Naive thymus-derived CD4-positive, alpha-beta T cell (primary cell): ENCODE measurements at regions not wholly inside any gene's neighbourhood (a gene's known extent, or its start where the extent isn't known, plus 50 kb on each side); places are given as distances from the start of the nearest gene placed in this dataset.

ENCODE experiments used
- ATAC-seq: fragments of 150-1000 bp; cut with Tn5 transposase; 2 replicates; pipeline ENCODE4 v1.10.0; 2021; ENCODE audit warnings: mild to moderate bottlenecking, moderate library complexity
- CTCF ChIA-PET: fragments of 350-600 bp; sonication (Branson Sonifier 250); formaldehyde crosslinking; loops from one replicate; lab custom pipeline; 2021; ENCODE audit warnings: antibody characterized with exemption; lab: Charles Lee
- POLR2A ChIA-PET: fragments of 350-600 bp; sonication (Branson Sonifier 250); formaldehyde crosslinking; loops from one replicate; lab custom pipeline; 2021; ENCODE audit warnings: antibody characterized with exemption, inconsistent platforms; lab: Charles Lee
- DNase-seq, 9 donors: peaks; one replicate each; pipeline versions ENCODE4 v3.0.0 to v3.0.0-alpha.2; 2020 to 2022; ENCODE audit warnings: mixed read lengths in 1 of 9
- H3K27ac ChIP-seq: one replicate; pipeline ENCODE4 v1.7.0; 2013; ENCODE audit warnings: mild to moderate bottlenecking, low read depth, low read length, moderate library complexity
- H3K27me3 ChIP-seq, 2 donors: one replicate each; pipeline ENCODE4 v1.7.0; 2013; ENCODE audit warnings: low read length in 2 of 2, mild to moderate bottlenecking in 2 of 2, moderate library complexity in 2 of 2; ENCODE audit not compliant: control insufficient read depth in 2 of 2, insufficient read depth in 2 of 2
- H3K36me3 ChIP-seq, 3 experiments: 1 replicate in 2 of 3; 2 replicates in 1 of 3; pipeline ENCODE4 v1.7.0; 2013; ENCODE audit warnings: low read length in 3 of 3, mild to moderate bottlenecking in 3 of 3, moderate library complexity in 1 of 3; ENCODE audit not compliant: insufficient read depth in 3 of 3, control insufficient read depth in 2 of 3
- H3K4me1 ChIP-seq, 2 donors: one replicate each; pipeline ENCODE4 v1.7.0; 2013; ENCODE audit warnings: low read length in 2 of 2, mild to moderate bottlenecking in 2 of 2, moderate library complexity in 1 of 2; ENCODE audit not compliant: control insufficient read depth in 2 of 2, insufficient read depth in 2 of 2
- H3K4me3 ChIP-seq: 2 replicates; pipeline ENCODE4 v1.7.0; 2013; ENCODE audit warnings: mild to moderate bottlenecking, low read length
- H3K9me3 ChIP-seq, 3 experiments: 1 replicate in 2 of 3; 2 replicates in 1 of 3; pipeline ENCODE4 v1.7.0; 2013; ENCODE audit warnings: low read length in 3 of 3; ENCODE audit not compliant: control insufficient read depth in 2 of 3
- H3K27ac Mint-ChIP-seq, 9 donors: one replicate each; pipeline ENCODE4 v1.8.0; 2020 to 2022; ENCODE audit warnings: mixed read lengths in 9 of 9, mild to moderate bottlenecking in 8 of 9, moderate library complexity in 5 of 9, inconsistent platforms in 2 of 9
- H3K27me3 Mint-ChIP-seq, 5 donors: one replicate each; pipeline ENCODE4 v1.8.0; 2021 to 2022; ENCODE audit warnings: mixed read lengths in 5 of 5, mild to moderate bottlenecking in 1 of 5
- H3K36me3 Mint-ChIP-seq, 5 donors: one replicate each; pipeline ENCODE4 v1.8.0; 2020 to 2022; ENCODE audit warnings: mixed read lengths in 5 of 5, mild to moderate bottlenecking in 3 of 5, inconsistent platforms in 1 of 5
- H3K4me1 Mint-ChIP-seq, 7 donors: one replicate each; pipeline ENCODE4 v1.8.0; 2020 to 2022; ENCODE audit warnings: mixed read lengths in 7 of 7, mild to moderate bottlenecking in 3 of 7, inconsistent platforms in 1 of 7
- H3K4me3 Mint-ChIP-seq, 10 donors: one replicate each; pipeline ENCODE4 v1.8.0; 2020 to 2022; ENCODE audit warnings: mild to moderate bottlenecking in 10 of 10, mixed read lengths in 10 of 10, moderate library complexity in 6 of 10, inconsistent platforms in 2 of 10
- H3K9me3 Mint-ChIP-seq, 11 donors: one replicate each; pipeline ENCODE4 v1.8.0; 2020 to 2022; ENCODE audit warnings: mixed read lengths in 11 of 11, mild to moderate bottlenecking in 4 of 11, inconsistent platforms in 1 of 11, moderate library complexity in 1 of 11
- intact Hi-C, 2 donors: fragments of 100-400 bp; cut with micrococcal nuclease; formaldehyde crosslinking; loops; one replicate each; pipeline ENCODE4 v1.15.1; 2023

GRCh38 chr7:42662862-42663261 lies 249.0 kb downstream of the C7orf25 start:
- H3K4me3 ChIP-seq, result no peak overlapping the region
- peaks cover 0 to 18% (median 10%) of the 10 kb centered on the region in 5 donors for H3K27me3 Mint-ChIP-seq
- no peak overlapping the region for H3K4me3 Mint-ChIP-seq
- no peaks in the 10 kb centered on the region for H3K27me3 ChIP-seq
- H3K9me3 Mint-ChIP-seq, result peaks cover 7 to 34% (median 16%) of the 10 kb centered on the region in 11 donors
- intact Hi-C loops, result no loop called here
- POLR2A ChIA-PET, result no interaction called here
- no peaks in the 10 kb centered on the region for H3K36me3 ChIP-seq
- H3K4me1 ChIP-seq, result no peaks in the 10 kb centered on the region
- no peaks in the 10 kb centered on the region for H3K4me1 Mint-ChIP-seq
- no peak overlapping the region for H3K27ac Mint-ChIP-seq
- H3K27ac ChIP-seq, result no peak overlapping the region
- CTCF ChIA-PET, result no interaction called here
- no peak for ATAC-seq
- DNase-seq, result no peak
- H3K36me3 Mint-ChIP-seq, result peaks cover 0 to 9% (median 0%) of the 10 kb centered on the region in 5 donors
- H3K9me3 ChIP-seq, result peaks cover 0 to 7% (median 0%) of the 10 kb centered on the region in 3 experiments

GRCh38 chr7:42661312-42661711 lies 250.6 kb downstream of the C7orf25 start:
- POLR2A ChIA-PET, result no interaction called here
- no peak overlapping the region for H3K4me3 ChIP-seq
- H3K27me3 ChIP-seq, result no peaks in the 10 kb centered on the region
- DNase-seq (no peak), ATAC-seq (no peak)
- no peaks in the 10 kb centered on the region for H3K9me3 ChIP-seq
- no peak overlapping the region for H3K27ac ChIP-seq
- Mint-ChIP-seq H3K27me3 (peaks cover 0 to 5% (median 0%) of the 10 kb centered on the region in 5 donors), H3K9me3 (peaks cover 0 to 20% (median 9%) of the 10 kb centered on the region in 11 donors), H3K27ac (no peak overlapping the region), H3K4me1 (no peaks in the 10 kb centered on the region), H3K36me3 (no peaks in the 10 kb centered on the region), H3K4me3 (no peak overlapping the region)
- CTCF ChIA-PET, result no interaction called here
- intact Hi-C loops, result no loop called here
- H3K36me3 ChIP-seq, result no peaks in the 10 kb centered on the region
- H3K4me1 ChIP-seq, result no peaks in the 10 kb centered on the region

DNA sequence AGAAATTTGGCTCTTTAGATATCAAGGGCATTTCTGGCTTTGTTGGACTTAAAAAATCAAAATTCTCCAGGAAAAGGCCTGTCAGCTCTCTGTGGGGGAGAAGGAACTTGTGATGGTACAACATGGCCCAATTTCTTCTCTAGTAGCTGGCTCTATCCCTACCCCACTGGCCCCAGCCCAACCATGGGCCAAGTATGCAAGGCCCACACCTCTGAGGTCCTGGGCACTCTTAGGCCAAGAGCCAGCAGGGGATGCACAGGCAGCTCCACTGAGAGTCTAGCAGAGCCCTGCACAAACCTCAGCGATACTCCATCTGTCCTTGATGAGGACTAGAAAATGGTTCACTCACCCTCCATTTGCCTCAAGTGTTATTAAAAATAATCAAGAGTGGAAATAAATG lies 261.2 kb downstream of the C7orf25 start:
- Mint-ChIP-seq H3K36me3 (peaks cover 0 to 5% (median under 1%) of the 10 kb centered on the region in 5 donors), H3K27me3 (peaks cover 0 to 20% (median 4%) of the 10 kb centered on the region in 5 donors), H3K4me1 (no peaks in the 10 kb centered on the region), H3K4me3 (no peak overlapping the region), H3K27ac (no peak overlapping the region), H3K9me3 (peaks cover 0 to 25% (median 13%) of the 10 kb centered on the region in 11 donors)
- H3K4me3 ChIP-seq, result no peak overlapping the region
- ATAC-seq (no peak), DNase-seq (no peak)
- no peaks in the 10 kb centered on the region for H3K27me3 ChIP-seq
- no peaks in the 10 kb centered on the region for H3K36me3 ChIP-seq
- ChIA-PET CTCF (no interaction called here), POLR2A (no interaction called here)
- intact Hi-C loops, result no loop called here
- H3K9me3 ChIP-seq, result no peaks in the 10 kb centered on the region
- H3K27ac ChIP-seq, result no peak overlapping the region
- no peaks in the 10 kb centered on the region for H3K4me1 ChIP-seq

- Histone ChIP-seq H3K9me3 (no peaks in the 10 kb centered on the region), H3K4me3 (no peak overlapping the region), H3K36me3 (no peaks in the 10 kb centered on the region), H3K27ac (no peak overlapping the region), H3K4me1 (no peaks in the 10 kb centered on the region), H3K27me3 (no peaks in the 10 kb centered on the region)
- no peak for ATAC-seq
- H3K9me3 Mint-ChIP-seq, result peaks cover 0 to 20% (median 10%) of the 10 kb centered on the region in 11 donors
- intact Hi-C loops, result no loop called here
- ChIA-PET POLR2A (no interaction called here), CTCF (no interaction called here)
- no peak overlapping the region for H3K4me3 Mint-ChIP-seq
- DNase-seq, result no peak
- H3K36me3 Mint-ChIP-seq, result peaks cover 0 to 5% (median 0%) of the 10 kb centered on the region in 5 donors
- no peak overlapping the region for H3K27ac Mint-ChIP-seq
- no peaks in the 10 kb centered on the region for H3K4me1 Mint-ChIP-seq
- H3K27me3 Mint-ChIP-seq, result peaks cover 0 to 20% (median 4%) of the 10 kb centered on the region in 5 donors
These were observed 261.7 kb downstream of the C7orf25 start for GRCh38 chr7:42650171-42650570.

DNA sequence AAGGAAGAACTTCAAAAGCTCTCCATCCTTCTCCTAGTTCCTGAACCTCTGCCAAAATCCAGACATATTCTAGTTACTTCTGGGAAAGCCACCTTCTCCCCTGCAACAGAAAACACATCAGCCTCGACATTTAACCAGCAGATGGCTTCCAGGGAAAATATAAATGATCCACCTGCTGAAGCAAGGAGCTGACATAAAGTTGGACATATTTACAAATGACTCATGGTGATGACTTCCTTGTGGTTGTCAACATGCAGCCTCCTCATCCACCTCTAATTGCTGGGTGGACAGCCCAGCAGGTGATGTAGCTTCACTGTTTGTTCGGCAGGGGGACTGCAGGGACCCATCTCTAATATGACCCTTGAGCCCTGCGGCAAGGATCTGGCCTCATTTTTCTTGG lies 266.0 kb downstream of the C7orf25 start:
- intact Hi-C loops, result no loop called here
- ATAC-seq (no peak), DNase-seq (no peak)
- H3K4me3 Mint-ChIP-seq, result no peak overlapping the region
- peaks cover 0 to 18% (median 7%) of the 10 kb centered on the region in 5 donors for H3K27me3 Mint-ChIP-seq
- no peaks in the 10 kb centered on the region for H3K27me3 ChIP-seq
- H3K4me1 ChIP-seq, result no peaks in the 10 kb centered on the region
- no peak overlapping the region for H3K4me3 ChIP-seq
- no peak overlapping the region for H3K27ac ChIP-seq
- CTCF ChIA-PET, result no interaction called here
- no peaks in the 10 kb centered on the region for H3K36me3 Mint-ChIP-seq
- POLR2A ChIA-PET, result no interaction called here
- no peaks in the 10 kb centered on the region for H3K36me3 ChIP-seq
- H3K9me3 ChIP-seq, result peaks cover 0 to 4% (median 0%) of the 10 kb centered on the region in 3 experiments
- no peak overlapping the region for H3K27ac Mint-ChIP-seq
- H3K4me1 Mint-ChIP-seq, result no peaks in the 10 kb centered on the region
- peaks cover 0 to 10% (median 0%) of the 10 kb centered on the region in 11 donors for H3K9me3 Mint-ChIP-seq

GRCh38 chr7:42642699-42643098 lies 269.2 kb downstream of the C7orf25 start:
- ChIA-PET POLR2A (no interaction called here), CTCF (no interaction called here)
- H3K4me1 Mint-ChIP-seq, result no peaks in the 10 kb centered on the region
- Histone ChIP-seq H3K9me3 (peaks cover 0 to 4% (median 0%) of the 10 kb centered on the region in 3 experiments), H3K36me3 (no peaks in the 10 kb centered on the region), H3K4me3 (no peak overlapping the region), H3K4me1 (no peaks in the 10 kb centered on the region), H3K27me3 (no peaks in the 10 kb centered on the region), H3K27ac (no peak overlapping the region)
- H3K4me3 Mint-ChIP-seq, result no peak overlapping the region
- H3K27ac Mint-ChIP-seq, result no peak overlapping the region
- peaks cover 0 to 22% (median 12%) of the 10 kb centered on the region in 5 donors for H3K27me3 Mint-ChIP-seq
- intact Hi-C loops, result no loop called here
- ATAC-seq (no peak), DNase-seq (no peak)
- no peaks in the 10 kb centered on the region for H3K36me3 Mint-ChIP-seq
- peaks cover 0 to 10% (median 0%) of the 10 kb centered on the region in 11 donors for H3K9me3 Mint-ChIP-seq

GRCh38 chr7:42639930-42640329 lies 271.9 kb downstream of the C7orf25 start:
- no peaks in the 10 kb centered on the region for H3K4me1 Mint-ChIP-seq
- ATAC-seq (no peak), DNase-seq (no peak)
- Histone ChIP-seq H3K27me3 (no peaks in the 10 kb centered on the region), H3K4me3 (no peak overlapping the region), H3K36me3 (no peaks in the 10 kb centered on the region), H3K4me1 (no peaks in the 10 kb centered on the region), H3K27ac (no peak overlapping the region), H3K9me3 (peaks cover 0 to 4% (median 0%) of the 10 kb centered on the region in 3 experiments)
- ChIA-PET POLR2A (no interaction called here), CTCF (no interaction called here)
- no peak overlapping the region for H3K27ac Mint-ChIP-seq
- no peak overlapping the region for H3K4me3 Mint-ChIP-seq
- H3K9me3 Mint-ChIP-seq, result peaks cover 0 to 10% (median 0%) of the 10 kb centered on the region in 11 donors
- H3K27me3 Mint-ChIP-seq, result peaks cover 0 to 22% (median 9%) of the 10 kb centered on the region in 5 donors
- no peaks in the 10 kb centered on the region for H3K36me3 Mint-ChIP-seq
- intact Hi-C loops, result no loop called here
